B cell (primary cell): ENCODE measurements at regions not wholly inside any gene's neighbourhood (a gene's known extent, or its start where the extent isn't known, plus 50 kb on each side); places are given as distances from the start of the nearest gene placed in this dataset.

Experiments
- ATAC-seq: fragments of 200-7000 bp; cut with Tn5 transposase; one replicate; pipeline ENCODE4 v1.10.0; 2021; ENCODE audit warnings: low read depth, mild to moderate bottlenecking, moderate number of reproducible peaks, moderate library complexity
- CTCF ChIA-PET: fragments of 350-600 bp; sonication (Branson Sonifier 250); formaldehyde crosslinking; loops from one replicate; lab custom pipeline; 2021; ENCODE audit warnings: antibody characterized with exemption, inconsistent platforms; lab: Charles Lee
- POLR2A ChIA-PET: fragments of 350-600 bp; sonication (Branson Sonifier 250); formaldehyde crosslinking; loops from one replicate; lab custom pipeline; 2021; ENCODE audit warnings: antibody characterized with exemption; lab: Charles Lee
- DNase-seq: peaks from one replicate; pipeline ENCODE4 v3.0.0; 2013
- H2AFZ ChIP-seq: 2 replicates; pipeline ENCODE4 v1.6.1; 2012; ENCODE audit warnings: mild to moderate bottlenecking, low read depth, low read length; ENCODE audit not compliant: insufficient read depth, poor library complexity, severe bottlenecking
- H3K27ac ChIP-seq, 2 donors: 1 replicate in 1 of 2; 2 replicates in 1 of 2; pipeline ENCODE4 v1.5.1; 2012 to 2013; ENCODE audit warnings: low read length in 2 of 2, mild to moderate bottlenecking in 2 of 2, moderate library complexity in 1 of 2
- H3K27me3 ChIP-seq, 4 experiments: fragments of 200-600 bp in 1 of 4; sonication (generic) in 1 of 4; replicated peaks in 1 of 4; 1 replicate in 2 of 4; 2 replicates in 2 of 4; pipeline versions ENCODE4 v1.6.1 to v1.7.0; 2013 to 2016; ENCODE audit warnings: low read length in 3 of 4, mild to moderate bottlenecking in 2 of 4, mixed read lengths in 1 of 4, moderate library complexity in 1 of 4; ENCODE audit not compliant: insufficient read depth in 4 of 4, control insufficient read depth in 3 of 4; ENCODE audit errors: control extremely low read depth in 1 of 4
- H3K36me3 ChIP-seq, 2 experiments: replicated peaks in 1 of 2; 1 replicate in 1 of 2; 2 replicates in 1 of 2; pipeline versions ENCODE4 v1.6.1 to v1.7.1; 2013; ENCODE audit warnings: low read length in 1 of 2; ENCODE audit not compliant: insufficient read depth in 2 of 2, control insufficient read depth in 1 of 2; ENCODE audit errors: control extremely low read depth in 1 of 2, extremely low read depth in 1 of 2
- H3K4me1 ChIP-seq, 2 donors: fragments of 200-600 bp in 1 of 2; sonication (generic) in 1 of 2; 1 replicate in 1 of 2; 2 replicates in 1 of 2; pipeline versions ENCODE4 v1.5.1 to v1.6.1; 2013 to 2017; ENCODE audit warnings: low read length in 2 of 2; ENCODE audit not compliant: control insufficient read depth in 2 of 2, insufficient read depth in 2 of 2
- H3K4me2 ChIP-seq: replicated peaks from 2 replicates; pipeline ENCODE3; 2012; ENCODE audit warnings: mild to moderate bottlenecking, low read depth, low read length; ENCODE audit not compliant: poor library complexity, severe bottlenecking
- H3K4me3 ChIP-seq, 5 experiments: fragments of 200-600 bp in 1 of 5; sonication (generic) in 1 of 5; 1 replicate in 3 of 5; 2 replicates in 2 of 5; pipeline versions ENCODE4 v1.5.1 to v1.7.0; 2011 to 2016; ENCODE audit warnings: low read length in 4 of 5, mild to moderate bottlenecking in 4 of 5, low read depth in 2 of 5, control low read depth in 1 of 5, moderate library complexity in 1 of 5; ENCODE audit not compliant: insufficient read depth in 1 of 5; ENCODE audit errors: control extremely low read depth in 1 of 5, extremely low read depth in 1 of 5
- H3K79me2 ChIP-seq: fragments of 200-600 bp; sonication (generic); one replicate; pipeline ENCODE4 v1.6.0; 2016; ENCODE audit warnings: low read length; ENCODE audit not compliant: control insufficient read depth, insufficient read depth
- H3K9ac ChIP-seq: fragments of 200-600 bp; sonication (generic); 2 replicates; pipeline ENCODE4 v1.6.1; 2017; ENCODE audit warnings: mild to moderate bottlenecking, low read length, moderate library complexity
- H3K9me3 ChIP-seq, 3 donors: one replicate each; pipeline versions ENCODE4 v1.6.1 to v1.7.1; 2013; ENCODE audit warnings: low read length in 2 of 3; ENCODE audit not compliant: control insufficient read depth in 2 of 3, insufficient read depth in 1 of 3; ENCODE audit errors: control extremely low read depth in 1 of 3
- H4K20me1 ChIP-seq: 2 replicates; pipeline ENCODE4 v1.6.0; 2012; ENCODE audit warnings: mild to moderate bottlenecking, low read length; ENCODE audit not compliant: insufficient read depth, control insufficient read depth, poor library complexity, severe bottlenecking
- H3K27ac Mint-ChIP-seq: one replicate; pipeline ENCODE4 v1.8.0; 2021; ENCODE audit warnings: mixed read lengths
- H3K27me3 Mint-ChIP-seq: one replicate; pipeline ENCODE4 v1.8.0; 2021; ENCODE audit warnings: mixed read lengths
- H3K4me1 Mint-ChIP-seq: one replicate; pipeline ENCODE4 v1.8.0; 2021; ENCODE audit warnings: mixed read lengths
- H3K4me3 Mint-ChIP-seq: one replicate; pipeline ENCODE4 v1.8.0; 2021; ENCODE audit warnings: mixed read lengths
- H3K9me3 Mint-ChIP-seq: one replicate; pipeline ENCODE4 v1.8.0; 2022; ENCODE audit warnings: mixed read lengths; ENCODE audit not compliant: insufficient read depth
- CTCF ChIP-seq: fragments of 200-600 bp; IDR thresholded peaks from one replicate; pipeline ENCODE4 v1.8.0; 2022; ENCODE audit warnings: antibody characterized with exemption, mild to moderate bottlenecking
- EZH2 ChIP-seq: IDR thresholded peaks from 2 replicates; pipeline ENCODE4 v1.6.1; 2012; ENCODE audit warnings: borderline replicate concordance, low read depth, mild to moderate bottlenecking, moderate library complexity, low read length; ENCODE audit not compliant: insufficient read depth, poor library complexity, severe bottlenecking
- WGBS: methylation state at CpG from one replicate; pipeline ENCODE4 v1.1.5; 2013; ENCODE audit warnings: missing lambda C conversion rate; ENCODE audit not compliant: insufficient coverage; 5-methylcytosine and 5-hydroxymethylcytosine counted together
- intact Hi-C: fragments of 100-400 bp; cut with micrococcal nuclease; formaldehyde crosslinking; loops from one replicate; pipeline ENCODE4 v1.10.0; 2022

GRCh38 chr4:133803341-133803740 is 398.2 kb downstream of the PABPC4L start:
- Histone ChIP-seq H3K4me2 (no peak overlapping the region), H2AFZ (no peak overlapping the region), H3K9ac (no peak overlapping the region), H3K79me2 (no peaks in the 10 kb centered on the region), H3K9me3 (no peaks in the 10 kb centered on the region), H3K27ac (no peak overlapping the region), H3K4me1 (no peaks in the 10 kb centered on the region), H3K27me3 (no peaks in the 10 kb centered on the region), H3K36me3 (no peaks in the 10 kb centered on the region), H4K20me1 (no peaks in the 10 kb centered on the region), H3K4me3 (no peak overlapping the region)
- H3K4me3 Mint-ChIP-seq: no peak overlapping the region
- intact Hi-C loops: no loop called here
- WGBS: no CpG with 5 or more reads among the region's 2 CpGs
- TF ChIP-seq CTCF (no peak), EZH2 (no peak)
- CTCF ChIA-PET: no interaction called here
- POLR2A ChIA-PET: no interaction called here
- no peaks in the 10 kb centered on the region for H3K27me3 Mint-ChIP-seq
- ATAC-seq: no peak
- no peak overlapping the region for H3K27ac Mint-ChIP-seq
- no peaks in the 10 kb centered on the region for H3K9me3 Mint-ChIP-seq
- no peak for DNase-seq
- H3K4me1 Mint-ChIP-seq: no peaks in the 10 kb centered on the region

GRCh38 chr4:133802359-133803140 is 399.0 kb downstream of the PABPC4L start:
- Histone ChIP-seq H3K79me2 (no peaks in the 10 kb centered on the region), H4K20me1 (no peaks in the 10 kb centered on the region), H2AFZ (no peak overlapping the region), H3K9me3 (no peaks in the 10 kb centered on the region), H3K27ac (no peak overlapping the region), H3K36me3 (no peaks in the 10 kb centered on the region), H3K27me3 (no peaks in the 10 kb centered on the region), H3K9ac (no peak overlapping the region), H3K4me1 (no peaks in the 10 kb centered on the region), H3K4me3 (no peak overlapping the region), H3K4me2 (no peak overlapping the region)
- ChIA-PET POLR2A (no interaction called here), CTCF (no interaction called here)
- no CpG with 5 or more reads among the region's 3 CpGs for WGBS
- intact Hi-C loops: no loop called here
- Mint-ChIP-seq H3K4me3 (no peak overlapping the region), H3K27me3 (no peaks in the 10 kb centered on the region), H3K27ac (no peak overlapping the region), H3K4me1 (no peaks in the 10 kb centered on the region), H3K9me3 (no peaks in the 10 kb centered on the region)
- DNase-seq (no peak), ATAC-seq (no peak)
- TF ChIP-seq EZH2 (no peak), CTCF (no peak)
